ENCODE measurements at regions not wholly inside any gene's neighbourhood (a gene's known extent, or its start where the extent isn't known, plus 50 kb on each side); places are given as distances from the start of the nearest gene placed in this dataset.

GRCh38 chr18:10374636-10375293 is 79.7 kb upstream of the APCDD1 start:
- TF ChIP-seq CTCF (IDR thresholded peaks at IDR 0.05) (no peak), POLR2A (IDR thresholded peaks at IDR 0.05) (no peak), POLR2AphosphoS5 (IDR thresholded peaks at IDR 0.05) (peak; percentile 19)

Data from prostate gland (tissue), 2 donors.